H1 (cell line): ENCODE measurements at regions not wholly inside any gene's neighbourhood (a gene's known extent, or its start where the extent isn't known, plus 50 kb on each side); places are given as distances from the start of the nearest gene placed in this dataset.

ENCODE experiments used
- CTCF ChIA-PET: fragments of 300-600 bp; sonication (Branson Sonifier 250); formaldehyde crosslinking; loops from one replicate; lab custom pipeline; 2021; ENCODE audit not compliant: partially characterized antibody; lab: Charles Lee
- POLR2A ChIA-PET: fragments of 300-600 bp; sonication (Branson Sonifier 250); formaldehyde crosslinking; loops from one replicate; lab custom pipeline; 2021; ENCODE audit warnings: inconsistent platforms; ENCODE audit not compliant: partially characterized antibody; lab: Charles Lee
- DNase-seq, 2 experiments: peaks; one replicate each; pipeline versions ENCODE4 v3.0.0 to v3.0.0-alpha.2; 2010 to 2022; ENCODE audit warnings: low spot score in 2 of 2, low read depth in 1 of 2, mixed read lengths in 1 of 2
- FAIRE-seq: peaks from 2 replicates; lab custom pipeline; 2011; peaks lifted over from hg19 to GRCh38; lab: Jason Lieb, UNC
- H2AFZ ChIP-seq: 2 replicates; pipeline ENCODE4 v1.8.1; 2012; ENCODE audit warnings: low read length, inconsistent platforms
- H2AK5ac ChIP-seq: 2 replicates; pipeline ENCODE4 v1.6.1; 2013; ENCODE audit warnings: low read depth, low read length
- H2BK120ac ChIP-seq: replicated peaks from 2 replicates; pipeline ENCODE3; 2013; ENCODE audit warnings: low read depth, low read length, inconsistent platforms
- H2BK12ac ChIP-seq: 2 replicates; pipeline ENCODE4 v1.6.1; 2013; ENCODE audit warnings: low read depth, low read length
- H2BK15ac ChIP-seq: 2 replicates; pipeline ENCODE4 v1.6.1; 2013; ENCODE audit warnings: low read length
- H2BK20ac ChIP-seq: 2 replicates; pipeline ENCODE4 v1.6.1; 2013; ENCODE audit warnings: low read length
- H2BK5ac ChIP-seq: 2 replicates; pipeline ENCODE4 v1.6.1; 2013; ENCODE audit warnings: low read depth, low read length
- H3K14ac ChIP-seq: 2 replicates; pipeline ENCODE4 v1.6.1; 2013; ENCODE audit warnings: inconsistent platforms; ENCODE audit not compliant: insufficient read length
- H3K18ac ChIP-seq: 2 replicates; pipeline ENCODE4 v1.6.1; 2013; ENCODE audit warnings: low read length; ENCODE audit errors: extremely low read depth
- H3K23ac ChIP-seq: 2 replicates; pipeline ENCODE4 v1.6.1; 2013; ENCODE audit warnings: inconsistent platforms; ENCODE audit not compliant: insufficient read length
- H3K23me2 ChIP-seq: 2 replicates; pipeline ENCODE4 v1.6.1; 2013; ENCODE audit warnings: low read depth, low read length
- H3K27ac ChIP-seq: 2 replicates; pipeline ENCODE4 v1.6.1; 2011; ENCODE audit warnings: low read depth, low read length, inconsistent platforms
- H3K27me3 ChIP-seq, 4 experiments: replicated peaks in 1 of 4; 1 replicate in 1 of 4; 2 replicates in 3 of 4; pipeline versions ENCODE4 v1.6.1 to v1.8.1; 2011 to 2013; ENCODE audit warnings: low read length in 3 of 4, mild to moderate bottlenecking in 3 of 4, inconsistent platforms in 2 of 4, mixed read lengths in 2 of 4, moderate library complexity in 1 of 4; ENCODE audit not compliant: control insufficient read depth in 3 of 4, insufficient read depth in 3 of 4; ENCODE audit errors: extremely low read depth in 1 of 4
- H3K36me3 ChIP-seq, 4 experiments: 2 replicates each; pipeline versions ENCODE4 v1.6.1 to v1.8.1; 2011 to 2013; ENCODE audit warnings: mild to moderate bottlenecking in 4 of 4, low read length in 3 of 4, moderate library complexity in 2 of 4, control low read depth in 1 of 4, inconsistent platforms in 1 of 4; ENCODE audit not compliant: insufficient read depth in 4 of 4, control insufficient read depth in 2 of 4
- H3K4ac ChIP-seq: replicated peaks from 2 replicates; pipeline ENCODE3; 2013; ENCODE audit warnings: low read length, low read depth, mixed read lengths, inconsistent platforms; ENCODE audit not compliant: insufficient read length
- H3K4me1 ChIP-seq, 4 experiments: replicated peaks in 1 of 4; 1 replicate in 1 of 4; 2 replicates in 3 of 4; pipeline versions ENCODE4 v1.6.1 to v1.8.1; 2011 to 2013; ENCODE audit warnings: low read length in 3 of 4, inconsistent platforms in 2 of 4, mixed read lengths in 1 of 4; ENCODE audit not compliant: insufficient read depth in 4 of 4, control insufficient read depth in 3 of 4
- H3K4me2 ChIP-seq, 2 experiments: 2 replicates each; pipeline versions ENCODE4 v1.6.1 to v1.8.1; 2011 to 2013; ENCODE audit warnings: low read depth in 2 of 2, low read length in 2 of 2, control low read depth in 1 of 2, inconsistent platforms in 1 of 2, mild to moderate bottlenecking in 1 of 2; ENCODE audit not compliant: insufficient read depth in 1 of 2
- H3K4me3 ChIP-seq, 4 experiments: fragments of 200-600, 300-600 bp in 1 of 4; sonication (generic), shearing (Covaris generic), sonication (Bioruptor Twin) in 1 of 4; 2 replicates each; pipeline versions ENCODE4 v1.5.1 to v1.8.1; 2011 to 2016; ENCODE audit warnings: low read length in 4 of 4, low read depth in 3 of 4, control low read depth in 2 of 4, inconsistent platforms in 2 of 4, mild to moderate bottlenecking in 2 of 4, mixed read lengths in 1 of 4, moderate library complexity in 1 of 4; ENCODE audit not compliant: insufficient read depth in 2 of 4; ENCODE audit errors: extremely low read depth in 1 of 4
- H3K56ac ChIP-seq: replicated peaks from 2 replicates; pipeline ENCODE3; 2013; ENCODE audit warnings: low read depth, mild to moderate bottlenecking, mixed read lengths, low read length, inconsistent platforms; ENCODE audit not compliant: insufficient read length
- H3K79me1 ChIP-seq: 2 replicates; pipeline ENCODE4 v1.6.1; 2013; ENCODE audit warnings: low read depth, low read length, control low read depth
- H3K79me2 ChIP-seq, 2 experiments: 2 replicates each; pipeline versions ENCODE4 v1.6.1 to v1.8.1; 2012 to 2013; ENCODE audit warnings: low read length in 2 of 2, mild to moderate bottlenecking in 2 of 2, inconsistent platforms in 1 of 2; ENCODE audit not compliant: insufficient read depth in 2 of 2, control insufficient read depth in 1 of 2
- H3K9ac ChIP-seq, 4 experiments: replicated peaks in 1 of 4; 1 replicate in 1 of 4; 2 replicates in 3 of 4; pipeline versions ENCODE4 v1.6.1 to v1.8.1; 2011 to 2013; ENCODE audit warnings: low read depth in 3 of 4, low read length in 3 of 4, control low read depth in 2 of 4, mild to moderate bottlenecking in 2 of 4, moderate library complexity in 2 of 4, inconsistent platforms in 1 of 4; ENCODE audit errors: extremely low read depth in 1 of 4
- H3K9me3 ChIP-seq, 2 experiments: 2 replicates each; pipeline versions ENCODE4 v1.6.1 to v1.8.1; 2012 to 2013; ENCODE audit warnings: mild to moderate bottlenecking in 2 of 2, moderate library complexity in 2 of 2, control low read depth in 1 of 2, inconsistent platforms in 1 of 2, low read depth in 1 of 2, low read length in 1 of 2, mixed read lengths in 1 of 2; ENCODE audit not compliant: insufficient read depth in 2 of 2
- H4K20me1 ChIP-seq, 2 experiments: replicated peaks in 1 of 2; 2 replicates each; pipeline versions ENCODE3 to v1.8.1; 2011 to 2013; ENCODE audit warnings: inconsistent platforms in 2 of 2, low read length in 2 of 2, mild to moderate bottlenecking in 1 of 2; ENCODE audit not compliant: insufficient read depth in 2 of 2, control insufficient read depth in 1 of 2
- H4K5ac ChIP-seq: 2 replicates; pipeline ENCODE4 v1.6.1; 2013; ENCODE audit warnings: low read length, low read depth, mixed read lengths, inconsistent platforms; ENCODE audit not compliant: insufficient read length
- H4K8ac ChIP-seq: 2 replicates; pipeline ENCODE4 v1.8.0; 2013; ENCODE audit warnings: mild to moderate bottlenecking, moderate library complexity, low read length, inconsistent platforms; ENCODE audit not compliant: insufficient read depth; ENCODE audit errors: extremely low read depth
- H4K91ac ChIP-seq: replicated peaks from 2 replicates; pipeline ENCODE3; 2013; ENCODE audit warnings: low read length, mixed read lengths, inconsistent platforms; ENCODE audit not compliant: insufficient read length
- CEBPB ChIP-seq: IDR thresholded peaks from 2 replicates; pipeline ENCODE4 v1.6.1; 2012; ENCODE audit warnings: low read depth, low read length
- CTCF ChIP-seq, 3 experiments: IDR thresholded peaks; 1 replicate in 2 of 3; 2 replicates in 1 of 3; pipeline versions ENCODE4 v1.5.1 to v1.6.1; 2011; ENCODE audit warnings: low read length in 3 of 3, mild to moderate bottlenecking in 3 of 3, inconsistent platforms in 2 of 3, low read depth in 1 of 3, moderate library complexity in 1 of 3; ENCODE audit not compliant: insufficient read depth in 1 of 3; ENCODE audit errors: control extremely low read depth in 1 of 3
- EP300 ChIP-seq, 2 experiments: IDR thresholded peaks; 1 replicate in 1 of 2; 2 replicates in 1 of 2; pipeline ENCODE4 v1.6.1; 2011 to 2012; ENCODE audit warnings: low read depth in 2 of 2, low read length in 2 of 2, mild to moderate bottlenecking in 2 of 2, borderline replicate concordance in 1 of 2, inconsistent platforms in 1 of 2, moderate library complexity in 1 of 2
- JUND ChIP-seq: IDR thresholded peaks from 2 replicates; pipeline ENCODE4 v1.6.1; 2011; ENCODE audit warnings: mild to moderate bottlenecking, improper control_type of control experiment, low read length
- KDM5A ChIP-seq: fragments of 200-600 bp; IDR thresholded peaks from 2 replicates; pipeline ENCODE4 v1.7.1; 2012; ENCODE audit warnings: mild to moderate bottlenecking, low read length, inconsistent platforms, mixed read lengths
- RFX5 ChIP-seq: IDR thresholded peaks from 2 replicates; pipeline ENCODE4 v1.6.1; 2011; ENCODE audit warnings: low read depth, low read length, improper control_type of control experiment, borderline replicate concordance
- SAP30 ChIP-seq: fragments of 300-600 bp; sonication (generic); IDR thresholded peaks from 2 replicates; pipeline ENCODE4 v1.7.1; 2012; ENCODE audit warnings: low read length, moderate library complexity, mild to moderate bottlenecking, inconsistent platforms; ENCODE audit not compliant: insufficient read depth, insufficient replicate concordance
- SIN3A ChIP-seq, 2 experiments: IDR thresholded peaks in 1 of 2; conservative IDR thresholded peaks in 1 of 2; 2 replicates each; pipeline ENCODE4 v1.6.1; 2011 to 2012; ENCODE audit warnings: low read length in 2 of 2, improper control_type of control experiment in 1 of 2, low read depth in 1 of 2, mild to moderate bottlenecking in 1 of 2
- TBP ChIP-seq: IDR thresholded peaks from 2 replicates; pipeline ENCODE4 v1.6.1; 2011; ENCODE audit warnings: low read depth, low read length, improper control_type of control experiment
- USF2 ChIP-seq: IDR thresholded peaks from 2 replicates; pipeline ENCODE4 v1.6.1; 2011; ENCODE audit warnings: low read length, improper control_type of control experiment
- WGBS, 2 experiments: shearing (Covaris generic) in 1 of 2; methylation state at CpG; one replicate each; pipeline versions ENCODE4 v1.1.6 to v1.1.7; 2013 to 2015; ENCODE audit warnings: low lambda C conversion rate in 2 of 2, mixed read lengths in 2 of 2, inconsistent platforms in 1 of 2, low coverage in 1 of 2, missing lambda C conversion rate in 1 of 2; ENCODE audit not compliant: insufficient replicate concordance in 2 of 2, insufficient coverage in 1 of 2, insufficient read length in 1 of 2; ENCODE audit errors: extremely low coverage in 1 of 2, missing lambda C conversion rate in 1 of 2; 5-methylcytosine and 5-hydroxymethylcytosine counted together

GRCh38 chr5:81908044-81908443, 63.8 kb upstream of the ATG10 start:
- CTCF ChIA-PET, result interaction anchor here (0.9 to 1.1 kb wide), 3 partner anchors 23 to 258 kb away, joined by 3 to 4 read pairs (median 3); no protein-coding TSS in a partner anchor
- DNase-seq, result no peak
- H3K18ac ChIP-seq, result no peak overlapping the region
- no peak overlapping the region for H2BK12ac ChIP-seq
- H3K4me3 ChIP-seq, result no peak overlapping the region
- no peaks in the 10 kb centered on the region for H3K27me3 ChIP-seq
- H3K23ac ChIP-seq, result no peak overlapping the region
- POLR2A ChIA-PET, result no interaction called here
- no peak overlapping the region for H3K9ac ChIP-seq
- H3K79me1 ChIP-seq, result no peaks in the 10 kb centered on the region
- no peak overlapping the region for H3K4me2 ChIP-seq
- H3K56ac ChIP-seq, result no peak overlapping the region
- no peak overlapping the region for H3K27ac ChIP-seq
- H4K5ac ChIP-seq, result no peak overlapping the region
- H4K8ac ChIP-seq, result no peak overlapping the region
- H4K91ac ChIP-seq, result no peak overlapping the region
- no peaks in the 10 kb centered on the region for H3K79me2 ChIP-seq
- no peak overlapping the region for H3K14ac ChIP-seq
- H2BK15ac ChIP-seq, result no peak overlapping the region
- H2BK5ac ChIP-seq, result no peak overlapping the region
- no peak overlapping the region for H2BK20ac ChIP-seq
- H2BK120ac ChIP-seq, result no peak overlapping the region
- H2AK5ac ChIP-seq, result no peak overlapping the region
- WGBS, 2 experiments, result 93% methylated on average over 10 of the region's 10 CpGs; no CpG with 5 or more reads in 1 of the 2 experiments
- no peak overlapping the region for H2AFZ ChIP-seq
- no peaks in the 10 kb centered on the region for H3K9me3 ChIP-seq
- no peak overlapping the region for H3K4ac ChIP-seq
- H3K36me3 ChIP-seq, result no peaks in the 10 kb centered on the region
- no peak for FAIRE-seq
- H3K23me2 ChIP-seq, result peaks cover 2% of the 10 kb centered on the region; the same call in 1 of the 2 replicates
- H3K4me1 ChIP-seq, result no peaks in the 10 kb centered on the region
- H4K20me1 ChIP-seq, result no peaks in the 10 kb centered on the region
- TF ChIP-seq RFX5, result no peak
- TF ChIP-seq CEBPB, result no peak
- TF ChIP-seq SIN3A (conservative IDR thresholded peaks at IDR 0.05 in 1 of 2, IDR thresholded peaks at IDR 0.05 in 1 of 2; ENCODE audit: low read depth in 1 of 2, low read length in 2 of 2), result no peak
- no peak for TF ChIP-seq EP300 (IDR thresholded peaks at IDR 0.05; ENCODE audit: borderline replicate concordance in 1 of 2, low read depth in 2 of 2, low read length in 2 of 2)
- TF ChIP-seq TBP, result no peak
- TF ChIP-seq KDM5A, result no peak
- no peak for TF ChIP-seq CTCF (IDR thresholded peaks at IDR 0.05; ENCODE audit: control extremely low read depth in 1 of 3, insufficient read depth in 1 of 3, low read depth in 1 of 3, low read length in 3 of 3)
- TF ChIP-seq SAP30, result no peak
- TF ChIP-seq JUND, result no peak
- TF ChIP-seq USF2, result no peak
